K562 (cell line): ENCODE measurements at regions not wholly inside any gene's neighbourhood (a gene's known extent, or its start where the extent isn't known, plus 50 kb on each side); places are given as distances from the start of the nearest gene placed in this dataset.

Experiments
- ATAC-seq: fragments of 200-7000 bp; cut with Tn5 transposase; 3 replicates; pipeline ENCODE4 v1.9.1; 2020; ENCODE audit warnings: moderate library complexity
- BruUV-seq: library from RNA; stranded (reverse); fragments of 400-500 nt; replicated peaks from 2 replicates; lab custom pipeline; 2021; lab: Mats Ljungman, UMichigan
- CTCF ChIA-PET: fragments of 300-600 bp; formaldehyde crosslinking; extraction: SDS; loops from one replicate; lab custom pipeline; 2021; ENCODE audit warnings: low intra/inter-chr PET ratio; lab: Yijun Ruan, JAX
- POLR2A ChIA-PET: fragments of 300-600, 350-650 bp; sonication (Branson Sonifier 250); formaldehyde crosslinking; extraction: SDS; loops from one replicate; lab custom pipeline; 2021; ENCODE audit warnings: antibody characterized with exemption, inconsistent platforms; lab: Yijun Ruan, JAX
- DNase-seq, 4 experiments: peaks; one replicate each; pipeline versions ENCODE4 v3.0.0 to v3.0.0-alpha.2; 2011 to 2018; ENCODE audit warnings: low spot score in 3 of 4, mixed read lengths in 3 of 4; ENCODE audit errors: extremely low read depth in 1 of 4
- FAIRE-seq: peaks from 2 replicates; lab custom pipeline; 2011; peaks lifted over from hg19 to GRCh38; lab: Jason Lieb, UNC
- H2AFZ ChIP-seq: 2 replicates; pipeline ENCODE4 v1.6.0; 2011; ENCODE audit warnings: low read depth, low read length, control low read depth, inconsistent platforms
- H3K27ac ChIP-seq: fragments of 200-600 bp; 3 replicates; pipeline ENCODE4 v1.8.0; 2011; ENCODE audit warnings: low read depth, mild to moderate bottlenecking, control low read depth, inconsistent platforms, low read length, moderate library complexity, mixed read lengths; ENCODE audit errors: extremely low read depth
- H3K27me3 ChIP-seq, 2 experiments: fragments of 300-600 bp in 1 of 2; 2 replicates in 1 of 2; 3 replicates in 1 of 2; pipeline versions ENCODE4 v1.6.0 to v1.8.0; 2011; ENCODE audit warnings: inconsistent platforms in 2 of 2, low read length in 2 of 2, mild to moderate bottlenecking in 1 of 2, mixed read lengths in 1 of 2, moderate library complexity in 1 of 2; ENCODE audit not compliant: control insufficient read depth in 2 of 2, insufficient read depth in 2 of 2
- H3K36me3 ChIP-seq: fragments of 300-600 bp; 3 replicates; pipeline ENCODE4 v1.8.0; 2011; ENCODE audit warnings: mild to moderate bottlenecking, low read length, inconsistent platforms; ENCODE audit not compliant: control insufficient read depth, insufficient read depth
- H3K4me1 ChIP-seq, 2 experiments: fragments of 200-600 bp in 1 of 2; replicated peaks in 1 of 2; 2 replicates in 1 of 2; 3 replicates in 1 of 2; pipeline versions ENCODE4 v1.5.1 to v1.8.0; 2011; ENCODE audit warnings: inconsistent platforms in 2 of 2, low read length in 2 of 2, mild to moderate bottlenecking in 1 of 2, mixed read lengths in 1 of 2, moderate library complexity in 1 of 2; ENCODE audit not compliant: control insufficient read depth in 2 of 2, insufficient read depth in 2 of 2
- H3K4me2 ChIP-seq: 2 replicates; pipeline ENCODE4 v1.6.1; 2011; ENCODE audit warnings: low read length, control low read depth, inconsistent platforms, mixed read lengths; ENCODE audit not compliant: insufficient read depth
- H3K4me3 ChIP-seq: fragments of 200-600 bp; sonication (generic), shearing (Covaris generic); 2 replicates; pipeline ENCODE4 v1.5.1; 2016; ENCODE audit warnings: control low read depth, inconsistent platforms
- H3K79me2 ChIP-seq: fragments of 200-600 bp; 3 replicates; pipeline ENCODE4 v1.8.0; 2011; ENCODE audit warnings: low read length, inconsistent platforms; ENCODE audit not compliant: control insufficient read depth, insufficient read depth
- H3K9ac ChIP-seq, 2 experiments: 2 replicates each; pipeline versions ENCODE4 v1.6.0 to v1.6.1; 2011; ENCODE audit warnings: low read depth in 2 of 2, low read length in 2 of 2, control low read depth in 1 of 2, inconsistent platforms in 1 of 2, mild to moderate bottlenecking in 1 of 2, mixed read lengths in 1 of 2; ENCODE audit not compliant: insufficient read depth in 1 of 2
- H3K9me1 ChIP-seq: one replicate; pipeline ENCODE4 v1.6.0; 2011; ENCODE audit warnings: inconsistent platforms, mild to moderate bottlenecking, low read length, moderate library complexity; ENCODE audit not compliant: control insufficient read depth, insufficient read depth
- H3K9me3 ChIP-seq: replicated peaks from 2 replicates; pipeline ENCODE4 v1.5.1; 2011; ENCODE audit warnings: low read depth, low read length, inconsistent platforms; ENCODE audit not compliant: control insufficient read depth, insufficient read depth
- H4K20me1 ChIP-seq: replicated peaks from 2 replicates; pipeline ENCODE4 v1.6.1; 2011; ENCODE audit warnings: low read length, inconsistent platforms, mixed read lengths; ENCODE audit not compliant: control insufficient read depth, insufficient read depth
- CHCHD3 ChIP-seq: fragments of 250-450 bp; sonication (Bioruptor Pico); IDR thresholded peaks from 2 replicates; pipeline ENCODE4 v2.1.2; 2022; ENCODE audit warnings: mild to moderate bottlenecking
- HMG20A ChIP-seq: fragments of 450-650 bp; formaldehyde crosslinking; conservative IDR thresholded peaks from 2 replicates; pipeline ENCODE4 v1.4.0; 2020; ENCODE audit warnings: mild to moderate bottlenecking, mixed read lengths
- KAT8 ChIP-seq: fragments of 450-650 bp; IDR thresholded peaks from 2 replicates; pipeline ENCODE4 v1.6.1; 2016; ENCODE audit warnings: low read depth, mild to moderate bottlenecking
- KLF13 ChIP-seq: fragments of 450-650 bp; IDR thresholded peaks from 2 replicates; pipeline ENCODE4 v1.6.1; 2016; ENCODE audit warnings: missing genetic modification characterization, low read depth, mild to moderate bottlenecking, missing compliant biosample characterization, moderate library complexity, borderline replicate concordance
- RAD51 ChIP-seq: fragments of 450-650 bp; IDR thresholded peaks from 2 replicates; pipeline ENCODE4 v1.7.1; 2016; ENCODE audit warnings: low read depth, mild to moderate bottlenecking, borderline replicate concordance
- RBFOX2 ChIP-seq: fragments of 200-400 bp; formaldehyde crosslinking; IDR thresholded peaks from 2 replicates; pipeline ENCODE4 v1.6.1; 2017; ENCODE audit warnings: low read depth, mild to moderate bottlenecking, low read length, moderate library complexity
- SPI1 ChIP-seq: IDR thresholded peaks from 2 replicates; pipeline ENCODE4 v1.6.1; 2011; ENCODE audit warnings: low read depth, low read length, control low read depth, borderline replicate concordance
- TRIM28 ChIP-seq: fragments of 450-650 bp; IDR thresholded peaks from 2 replicates; pipeline ENCODE4 v1.6.1; 2017
- ZBTB33 ChIP-seq: sonication (generic); formaldehyde crosslinking; IDR thresholded peaks from 2 replicates; pipeline ENCODE4 v1.8.1; 2023; ENCODE audit warnings: mild to moderate bottlenecking, missing genetic modification reagents
- ZBTB8A ChIP-seq: fragments of 450-650 bp; IDR thresholded peaks from 2 replicates; pipeline ENCODE4 v1.6.1; 2018; ENCODE audit warnings: mild to moderate bottlenecking, moderate library complexity; ENCODE audit not compliant: partially characterized antibody
- ZNF12 ChIP-seq: sonication (generic); formaldehyde crosslinking; IDR thresholded peaks from 2 replicates; pipeline ENCODE4 v1.4.0; 2020; ENCODE audit warnings: mild to moderate bottlenecking, missing genetic modification reagents
- in situ Hi-C: fragments of 300-500 bp; cut with MboI; formaldehyde crosslinking; loops from 4 replicates; pipeline ENCODE4 v1.15.0; 2018; ENCODE audit warnings: inconsistent platforms, mixed read lengths
- intact Hi-C: fragments of 100-400 bp; cut with micrococcal nuclease; formaldehyde crosslinking; loops from 2 replicates; pipeline ENCODE4 v1.14.2; 2022

DNA sequence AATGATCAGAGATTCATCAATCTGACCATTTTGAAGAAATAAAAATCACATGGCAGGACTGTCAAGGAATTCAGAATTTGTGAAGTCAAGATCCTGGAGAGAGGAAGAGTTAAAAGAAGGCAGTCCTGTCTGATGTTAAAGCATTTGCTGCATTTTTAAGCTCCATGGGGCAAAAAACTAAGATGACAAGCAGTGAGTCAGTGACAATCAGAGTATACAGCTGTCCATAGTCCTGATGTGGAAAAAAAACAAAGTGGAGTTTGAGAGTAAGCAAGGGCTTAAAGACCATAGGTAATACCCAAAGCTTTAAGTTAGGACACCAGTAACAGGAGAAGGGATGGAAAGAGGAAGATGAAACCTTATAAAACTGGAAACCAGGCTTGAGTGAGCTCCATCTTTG lies 412.7 kb upstream of the ANKRD30A start:
- no peaks in the 10 kb centered on the region for H4K20me1 ChIP-seq
- H3K4me2 ChIP-seq, result no peak overlapping the region
- no peaks in the 10 kb centered on the region for H3K9me1 ChIP-seq
- FAIRE-seq (no peak), DNase-seq (no peak), ATAC-seq (no peak)
- H3K4me1 ChIP-seq, result no peaks in the 10 kb centered on the region
- no peak overlapping the region for H3K27ac ChIP-seq
- BruUV-seq, result no TSS peak
- TF ChIP-seq SPI1, result no peak
- no peak for TF ChIP-seq KAT8
- no peak for TF ChIP-seq TRIM28
- TF ChIP-seq ZBTB8A, result no peak
- no peak for TF ChIP-seq ZNF12 (CRISPR knock-in tag)
- no peak for TF ChIP-seq HMG20A (CRISPR knock-in tag)
- TF ChIP-seq KLF13 (tag), result no peak
- TF ChIP-seq RBFOX2, result no peak
- TF ChIP-seq RAD51, result no peak
- TF ChIP-seq CHCHD3, result no peak
- TF ChIP-seq ZBTB33, result no peak
- H3K9ac ChIP-seq, result no peak overlapping the region
- POLR2A ChIA-PET, result no interaction called here
- in situ Hi-C loops (no loop called here), intact Hi-C loops (no loop called here)
- H2AFZ ChIP-seq, result no peak overlapping the region
- H3K9me3 ChIP-seq, result no peaks in the 10 kb centered on the region
- no peaks in the 10 kb centered on the region for H3K79me2 ChIP-seq
- CTCF ChIA-PET, result no interaction called here
- H3K27me3 ChIP-seq, result no peaks in the 10 kb centered on the region
- H3K36me3 ChIP-seq, result no peaks in the 10 kb centered on the region
- H3K4me3 ChIP-seq, result no peak overlapping the region
